HG02852 (cell line): ENCODE measurements at regions not wholly inside any gene's neighbourhood (a gene's known extent, or its start where the extent isn't known, plus 50 kb on each side); places are given as distances from the start of the nearest gene placed in this dataset.
"Not testable (repeated sequence)": the region's sequence is repeated elsewhere in the genome, so short reads cannot be mapped to it uniquely, and the experiment has no call there.

Experiments
- ATAC-seq: cut with Tn5 transposase; IDR thresholded peaks from one replicate; pipeline ENCODE4 v1.9.1; 2021; ENCODE audit warnings: mild to moderate bottlenecking, moderate library complexity; ENCODE audit not compliant: unreplicated experiment

DNA sequence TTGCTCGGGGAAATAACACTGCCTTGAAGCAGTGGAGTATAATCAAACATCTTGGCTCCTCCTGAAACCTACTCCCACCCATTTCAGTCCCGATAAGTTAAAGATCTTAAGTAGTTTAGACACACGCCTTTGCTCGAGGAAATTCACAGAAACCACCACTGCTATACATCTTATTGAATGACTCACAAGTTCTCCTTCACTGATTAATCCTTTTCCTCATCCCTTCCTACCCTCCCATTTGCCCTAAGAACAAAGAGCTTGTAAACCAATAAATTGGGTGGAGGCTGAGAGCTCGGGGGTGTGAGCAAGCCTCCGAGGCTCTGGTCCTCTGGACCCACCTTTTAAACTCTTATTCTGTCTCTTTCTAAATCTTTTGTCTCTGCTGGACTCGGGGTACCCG is 86.5 kb downstream of the XCL2 start:
- ATAC-seq: not testable (repeated sequence)

- ATAC-seq: no peak
Measured at GRCh38 chr1:168455764-168456163, 88.0 kb downstream of the XCL2 start.

DNA sequence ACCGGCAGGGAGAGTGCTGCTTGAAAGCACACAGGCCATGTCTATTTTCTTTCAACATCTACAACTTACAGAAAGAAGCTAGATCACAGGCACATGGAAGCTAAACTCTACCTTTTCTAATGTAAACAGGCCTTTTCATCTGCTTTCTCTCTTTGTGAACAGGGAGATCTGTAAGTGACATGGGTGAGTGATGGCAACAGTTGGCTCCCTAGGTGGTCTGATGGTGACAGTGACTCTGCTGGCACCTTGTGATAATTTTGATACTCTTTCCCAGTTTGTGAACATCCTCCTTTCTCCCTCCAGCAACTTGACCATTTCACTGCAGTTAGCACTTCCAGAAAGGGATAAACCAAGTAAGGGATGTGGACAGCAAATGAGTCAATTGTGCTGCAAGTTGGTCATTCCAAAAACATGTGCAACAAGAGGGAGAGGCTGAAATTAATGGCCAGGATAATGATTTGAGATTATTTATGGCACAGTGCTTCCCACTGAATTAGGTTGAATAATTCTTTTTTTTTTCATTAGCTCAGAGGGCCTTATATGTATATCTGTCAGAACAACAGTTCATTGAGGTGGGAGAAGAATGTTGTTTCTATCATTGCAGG is 89.5 kb downstream of the XCL2 start:
- no peak for ATAC-seq

GRCh38 chr1:168453056-168453455 is 90.7 kb downstream of the XCL2 start:
- no peak for ATAC-seq

DNA sequence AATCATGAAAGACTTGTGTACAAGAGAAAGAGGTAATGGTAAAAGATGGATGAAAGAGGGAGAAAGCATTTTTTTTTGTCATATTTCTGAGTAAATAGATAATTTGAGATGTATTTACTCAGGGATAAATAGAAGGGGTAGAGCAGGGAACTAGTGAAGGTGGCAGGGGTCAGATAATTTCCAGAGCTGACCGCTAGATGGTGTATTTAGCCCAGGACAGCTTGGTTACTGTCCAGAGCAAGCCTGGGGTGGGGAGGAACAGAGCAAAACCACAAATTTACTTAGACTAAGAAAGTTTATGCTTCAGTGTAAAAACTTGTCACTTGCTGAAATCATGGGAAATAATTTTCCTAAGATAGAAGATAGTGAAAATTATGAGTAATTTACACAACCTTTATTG is 91.5 kb downstream of the XCL2 start:
- ATAC-seq: no peak

DNA sequence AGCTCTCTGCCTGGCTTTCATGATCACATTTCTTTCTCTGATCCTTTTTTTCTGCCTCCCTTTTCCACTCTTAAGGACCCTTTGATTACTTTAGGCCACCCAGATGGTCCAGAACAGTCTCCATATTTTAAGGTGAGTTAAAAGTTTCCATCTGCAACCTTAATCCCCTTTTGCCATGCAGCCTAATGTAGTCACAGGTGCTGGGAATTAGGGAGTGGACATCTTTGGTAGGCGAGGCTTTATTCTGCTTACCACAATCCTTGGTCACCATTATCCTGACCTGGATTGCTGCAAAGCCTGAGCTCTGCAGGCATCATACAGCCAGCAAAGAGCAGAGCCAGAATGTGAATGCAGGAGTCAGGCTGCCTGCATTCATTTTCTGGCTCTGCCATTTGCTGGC is 95.9 kb downstream of the XCL2 start:
- no peak for ATAC-seq

DNA sequence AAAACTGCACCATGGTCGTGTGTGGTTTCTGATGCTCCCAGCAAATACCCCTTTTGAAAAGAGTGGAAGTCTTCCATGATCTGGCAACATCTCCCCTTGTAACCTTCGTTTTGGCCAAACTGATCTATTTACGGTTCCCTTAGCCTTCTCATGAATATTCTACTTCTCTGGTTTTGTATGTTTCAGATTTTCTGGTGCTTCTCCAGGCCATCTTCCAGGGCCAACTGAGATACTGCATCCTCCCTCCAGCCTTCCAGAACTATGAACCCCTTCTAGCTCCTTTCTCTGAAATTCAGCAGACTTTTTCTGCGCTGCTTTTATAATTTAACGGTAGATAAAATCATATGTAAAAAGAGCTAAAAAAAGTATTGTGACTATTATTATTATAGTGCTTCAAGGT is 97.7 kb downstream of the XCL2 start:
- no peak for ATAC-seq

DNA sequence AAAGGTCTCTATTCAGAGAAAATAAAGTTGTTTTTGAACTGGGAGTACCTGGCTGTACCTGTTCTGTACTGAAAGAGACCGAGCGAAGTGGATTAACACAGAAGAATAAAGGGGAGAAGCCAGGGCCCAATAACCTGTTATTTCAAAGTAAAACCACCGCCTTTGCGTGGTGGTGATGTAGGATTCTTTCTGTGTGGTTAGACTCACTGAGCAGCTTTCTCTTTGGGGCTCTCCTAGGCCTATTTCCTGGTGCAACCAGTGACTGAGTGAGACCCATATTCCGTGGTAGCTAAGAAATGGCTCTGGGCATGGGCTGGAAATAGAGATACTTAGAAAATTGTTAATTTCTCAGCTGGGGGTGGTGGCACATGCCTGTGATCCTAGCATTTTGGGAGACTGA is 99.9 kb downstream of the XCL2 start:
- ATAC-seq: no peak

DNA sequence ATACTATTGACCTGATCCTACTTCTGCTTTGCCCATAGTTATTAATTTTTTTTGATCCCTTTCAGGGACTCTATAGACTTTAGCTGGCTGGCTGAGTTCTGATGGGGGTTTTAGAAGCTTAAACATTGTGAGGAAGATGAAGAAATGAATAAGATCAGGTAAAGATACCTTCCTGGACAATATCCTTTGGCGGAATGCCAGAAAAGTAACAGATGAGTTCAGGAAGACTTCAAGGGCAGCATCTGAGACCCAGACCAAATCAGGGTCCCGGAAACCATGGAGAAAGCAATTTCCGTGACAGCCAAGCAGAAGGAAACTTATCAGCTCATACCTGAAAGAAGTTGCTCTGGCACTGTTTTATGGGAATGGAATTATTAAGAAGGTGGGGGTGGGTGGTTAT is 100.4 kb downstream of the XCL2 start:
- no peak for ATAC-seq

DNA sequence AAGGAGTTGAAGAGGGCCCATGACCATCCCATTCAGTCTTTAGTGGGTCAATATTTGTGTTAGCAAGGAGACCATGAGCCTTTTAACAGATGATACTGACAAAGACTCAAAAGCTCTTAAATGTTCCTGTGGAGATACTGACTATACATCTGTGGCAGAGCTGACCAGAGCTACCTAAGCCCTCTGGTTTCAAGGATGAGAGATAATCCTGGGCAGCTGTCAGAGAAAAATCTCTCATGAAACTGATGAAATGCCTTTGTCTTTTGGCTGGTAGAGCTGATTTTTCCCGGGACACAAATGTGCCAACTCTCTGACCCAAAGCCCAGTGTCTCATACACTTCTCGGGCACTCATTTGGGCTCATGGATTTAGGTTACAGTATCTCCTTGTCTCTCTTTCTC is 100.9 kb downstream of the XCL2 start:
- ATAC-seq: no peak

- ATAC-seq: no peak
Measured at GRCh38 chr1:168441745-168442144, 102.1 kb downstream of the XCL2 start.

- ATAC-seq: peak; percentile 75
Measured at GRCh38 chr1:168439456-168440375, 104.1 kb downstream of the XCL2 start.

DNA sequence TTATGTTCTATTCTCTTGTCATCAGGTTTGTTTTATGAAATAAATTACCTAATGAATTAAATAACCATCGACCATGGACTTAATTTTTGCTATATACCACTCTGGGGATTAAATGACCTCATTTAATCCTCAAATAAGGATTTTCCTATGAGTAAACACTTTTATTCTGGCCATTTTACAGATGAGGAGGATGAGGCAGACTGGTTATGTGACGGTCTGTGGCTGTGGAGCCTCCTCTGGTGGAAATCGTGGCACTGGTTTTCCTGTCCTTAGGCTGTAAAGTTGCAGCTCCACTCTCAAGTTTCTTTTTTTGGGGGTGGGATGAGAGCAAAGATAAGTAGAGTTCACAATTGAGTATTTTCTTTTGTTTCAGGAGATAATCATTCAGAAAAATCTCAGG is 105.2 kb downstream of the XCL2 start:
- no peak for ATAC-seq

GRCh38 chr1:168437821-168438220 is 106.0 kb downstream of the XCL2 start:
- ATAC-seq: no peak

GRCh38 chr1:168435439-168435838 is 108.4 kb downstream of the XCL2 start:
- ATAC-seq: no peak

GRCh38 chr1:168433238-168433637 is 110.6 kb downstream of the XCL2 start:
- ATAC-seq: no peak

DNA sequence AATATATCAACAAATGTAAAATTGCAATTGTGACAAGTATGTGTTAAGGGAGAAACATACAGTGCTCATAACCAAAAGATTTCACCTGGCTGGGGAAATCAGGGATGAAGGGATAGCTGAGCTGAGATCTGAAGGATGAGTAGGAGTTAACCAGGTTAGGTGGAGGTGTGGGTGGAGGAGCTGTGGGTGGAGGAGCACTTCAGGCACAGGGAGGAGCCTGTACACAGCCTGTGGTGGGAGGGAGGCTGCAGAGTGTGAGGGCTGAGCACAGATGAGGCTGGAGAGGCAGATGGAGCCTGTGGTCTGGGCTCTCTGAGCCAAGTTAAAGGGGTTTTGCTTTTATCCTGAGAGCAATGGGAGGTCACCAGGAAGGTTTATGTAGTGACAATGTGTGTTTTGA is 111.9 kb downstream of the XCL2 start:
- ATAC-seq: no peak

DNA sequence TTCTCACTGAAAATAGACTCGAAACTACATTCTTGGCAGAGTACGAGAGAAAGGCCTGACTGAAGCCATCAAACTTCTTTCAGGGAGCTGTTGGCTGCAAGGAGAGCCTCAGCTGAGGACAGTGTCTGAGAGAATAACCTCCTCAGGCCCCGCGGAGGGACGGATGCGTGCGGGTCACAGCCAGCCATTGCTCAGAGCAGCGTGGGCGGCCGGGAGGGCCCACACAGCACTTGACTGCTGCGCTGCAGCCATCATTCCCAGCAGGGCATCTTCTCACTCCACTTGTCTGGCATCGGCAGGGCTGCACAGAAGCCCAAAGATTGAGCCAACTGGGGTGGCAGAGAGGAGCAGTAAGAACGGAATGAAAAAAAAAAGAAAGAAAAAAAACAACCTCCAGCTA is 113.5 kb downstream of the XCL2 start:
- ATAC-seq: no peak

DNA sequence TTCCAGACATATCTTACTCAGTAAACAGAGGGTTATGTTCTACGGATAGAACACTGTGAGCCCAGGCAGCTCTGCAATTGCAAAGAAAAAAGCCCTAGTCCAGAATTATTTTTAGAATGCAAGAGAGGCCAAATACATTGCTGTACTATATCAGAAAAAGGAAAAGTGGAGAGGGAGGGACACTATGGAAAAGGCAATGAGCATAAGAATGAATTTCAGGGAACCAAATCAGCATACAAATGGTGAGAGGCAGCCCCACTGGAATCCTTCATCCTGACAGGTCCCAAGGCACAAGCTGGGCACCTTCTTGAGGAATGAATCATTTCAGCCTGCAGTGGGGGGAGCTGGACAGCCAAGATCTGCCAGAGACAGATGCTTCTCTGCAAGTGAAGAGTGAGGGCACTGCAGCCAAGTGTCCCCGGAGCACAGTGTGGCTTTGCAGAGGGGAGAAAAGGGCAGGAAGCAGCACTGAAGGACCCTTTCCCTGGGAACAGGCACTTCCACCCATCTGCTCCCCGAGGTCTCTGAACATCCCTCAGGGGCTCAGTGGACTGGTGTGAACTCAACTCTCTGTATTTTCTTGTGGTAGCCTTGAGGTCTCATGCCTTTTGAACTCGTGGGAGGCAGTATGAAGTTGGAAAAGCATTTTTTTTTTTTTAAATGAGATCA is 115.6 kb downstream of the XCL2 start:
- no peak for ATAC-seq

DNA sequence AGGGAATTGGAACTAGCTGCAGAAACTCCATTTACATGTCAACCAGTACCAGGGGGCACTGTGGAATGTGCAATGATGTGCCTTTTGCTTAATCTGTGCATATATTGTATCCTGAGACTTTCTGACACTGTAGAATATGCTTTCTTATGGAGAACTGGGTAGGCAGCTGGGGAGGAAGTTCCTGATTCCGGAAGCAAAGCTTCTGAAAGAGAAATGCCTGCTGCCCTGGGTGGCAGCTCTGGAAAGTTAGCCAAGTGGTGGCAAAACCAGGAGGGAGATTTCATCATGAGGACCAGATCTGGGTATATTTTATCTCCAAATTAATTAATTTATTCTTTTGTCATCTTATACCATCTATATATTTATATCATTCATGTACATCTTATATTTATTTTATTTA is 116.7 kb downstream of the XCL2 start:
- no peak for ATAC-seq

DNA sequence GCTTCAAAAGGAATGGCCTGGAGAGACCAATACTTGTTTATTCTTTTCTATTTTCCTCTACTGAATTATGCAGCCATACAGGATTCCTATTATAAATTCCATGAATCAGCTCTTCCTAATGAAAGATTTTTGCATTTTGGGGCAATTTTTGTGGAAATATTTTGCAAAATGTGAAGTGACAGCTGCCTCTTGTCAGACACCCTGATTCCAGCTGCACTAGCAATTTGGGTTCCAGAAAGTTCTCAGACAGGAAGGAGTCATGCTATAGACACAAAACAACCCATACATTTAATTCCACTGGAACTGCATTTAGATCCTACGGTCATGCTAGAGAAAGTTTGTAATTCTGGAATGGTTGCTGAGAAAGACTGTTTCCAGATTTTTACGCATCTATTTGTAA is 119.5 kb downstream of the XCL2 start:
- ATAC-seq: no peak
